Right lobe of liver (tissue), 4 donors: ENCODE measurements at regions not wholly inside any gene's neighbourhood (a gene's known extent, or its start where the extent isn't known, plus 50 kb on each side); places are given as distances from the start of the nearest gene placed in this dataset.

Experiments
- CTCF ChIP-seq, 4 donors: fragments of 200-600 bp in 3 of 4; fragments of 450-650 bp in 1 of 4; IDR thresholded peaks; one replicate each; pipeline versions ENCODE4 v1.5.1 to v1.8.0; 2016 to 2022; ENCODE audit warnings: antibody characterized with exemption in 4 of 4, mild to moderate bottlenecking in 2 of 4
- POLR2A ChIP-seq: fragments of 450-650 bp; IDR thresholded peaks from one replicate; pipeline ENCODE4 v1.6.1; 2017; ENCODE audit warnings: antibody characterized with exemption, mild to moderate bottlenecking
- donor health status: DM: no; HTN: no; CAD: no.
- donor health status: DM: no; HTN: no; CAD: no.
- donor health status: DM: no; HTN: yes; CAD: no.

- TF ChIP-seq POLR2A = no peak
- no peak for TF ChIP-seq CTCF (IDR thresholded peaks at IDR 0.05)
These were observed 1438.2 kb downstream of the ZPLD1 start for GRCh38 chr3:103873021-103873420.
